GM19467 (cell line): ENCODE measurements at regions not wholly inside any gene's neighbourhood (a gene's known extent, or its start where the extent isn't known, plus 50 kb on each side); places are given as distances from the start of the nearest gene placed in this dataset.

ENCODE experiments used
- ATAC-seq: cut with Tn5 transposase; IDR thresholded peaks from one replicate; pipeline ENCODE4 v1.9.1; 2021; ENCODE audit warnings: mild to moderate bottlenecking, moderate library complexity; ENCODE audit not compliant: unreplicated experiment

DNA sequence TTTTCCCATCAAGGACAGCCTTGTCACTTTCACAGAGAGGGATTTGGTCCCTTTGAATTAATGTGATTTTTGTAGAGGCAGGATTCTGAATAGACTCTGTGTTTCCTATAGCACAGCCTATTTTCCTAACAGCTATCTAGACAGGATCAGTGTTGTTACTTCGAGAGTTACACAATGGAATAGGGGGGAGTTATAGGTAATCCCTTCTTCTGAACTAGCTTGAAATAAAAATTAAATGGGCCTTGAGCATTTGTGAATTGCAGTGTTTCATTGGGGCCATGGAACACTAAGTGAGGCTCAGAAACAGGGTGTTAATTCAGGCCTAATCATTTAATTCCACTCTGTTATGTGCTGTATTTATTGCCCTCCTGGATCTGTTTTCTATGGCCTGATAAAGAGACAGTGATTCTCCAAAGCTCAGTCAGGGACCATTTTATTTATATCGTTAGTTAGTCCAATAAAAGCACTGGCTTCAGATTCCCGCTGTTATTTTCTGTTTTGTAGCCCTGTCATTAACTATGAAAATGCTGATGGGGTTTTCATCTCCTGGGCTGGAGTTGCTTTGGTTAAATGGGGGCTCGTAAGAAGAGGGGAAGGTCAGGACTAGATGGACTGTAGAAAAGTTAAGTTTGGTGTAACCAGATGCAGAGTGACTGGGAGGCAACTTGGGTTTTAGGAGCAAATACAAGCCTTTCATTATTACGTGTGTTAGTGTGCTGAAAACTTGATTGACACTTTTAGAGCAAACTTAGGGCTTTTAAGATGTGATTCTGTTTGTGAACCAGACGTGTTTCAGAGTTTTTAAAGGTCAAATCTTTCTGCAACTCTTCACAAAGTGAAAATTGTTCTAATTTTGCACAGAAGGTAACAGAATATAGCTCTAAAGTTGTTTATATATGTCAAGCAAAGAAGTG lies 461.0 kb upstream of the HNRNPA3 start:
- no peak for ATAC-seq

DNA sequence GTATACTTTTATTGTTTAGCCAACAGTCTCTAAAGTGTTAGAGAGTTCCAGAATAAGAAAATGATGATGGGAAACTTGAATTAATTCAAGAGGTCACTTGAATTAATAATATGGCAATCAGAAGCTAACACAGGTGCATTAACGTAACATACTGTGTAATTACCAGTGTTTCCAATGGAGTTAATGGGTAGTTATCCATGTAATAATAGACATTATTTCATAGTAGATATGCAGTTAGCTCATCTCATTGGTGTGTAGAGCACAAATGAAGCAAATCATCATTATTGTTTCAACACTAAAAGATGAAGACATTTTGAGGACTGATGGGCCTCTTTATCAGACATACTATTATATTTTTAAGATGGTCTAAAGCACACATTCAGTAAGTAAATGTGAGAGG lies 460.3 kb upstream of the HNRNPA3 start:
- ATAC-seq: no peak

GRCh38 chr2:176753205-176753604 lies 459.4 kb upstream of the HNRNPA3 start:
- ATAC-seq: no peak

- ATAC-seq: no peak
These were observed 458.7 kb upstream of the HNRNPA3 start for GRCh38 chr2:176753752-176754474.

- ATAC-seq: no peak
These were observed 457.0 kb upstream of the HNRNPA3 start for GRCh38 chr2:176755537-176756135.

DNA sequence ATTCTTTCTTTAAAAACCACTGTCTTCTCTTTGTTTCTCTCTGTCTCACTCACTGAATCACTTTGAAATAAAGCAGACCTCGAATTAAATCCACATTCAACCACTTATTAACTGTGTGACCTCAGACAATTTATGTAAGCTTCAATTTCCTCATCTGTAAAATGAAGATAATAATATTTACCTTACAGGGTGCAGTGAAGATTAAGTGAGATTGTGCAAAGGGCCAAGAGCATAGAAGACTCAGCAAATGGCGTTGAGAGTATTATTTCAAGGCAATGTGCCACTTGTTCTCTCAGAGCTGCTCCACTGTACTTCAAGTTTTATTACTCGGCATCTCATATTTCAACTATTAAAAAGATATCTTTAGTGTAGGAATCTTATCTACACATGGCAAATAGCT lies 454.2 kb upstream of the HNRNPA3 start:
- no peak for ATAC-seq

GRCh38 chr2:176760439-176760838 lies 452.2 kb upstream of the HNRNPA3 start:
- ATAC-seq: no peak

- ATAC-seq: no peak
These were observed 449.5 kb upstream of the HNRNPA3 start for GRCh38 chr2:176763130-176763529.

- peak; percentile 64 for ATAC-seq
These were observed 448.7 kb upstream of the HNRNPA3 start for GRCh38 chr2:176763851-176764404.

- no peak for ATAC-seq
These were observed 447.7 kb upstream of the HNRNPA3 start for GRCh38 chr2:176764921-176765320.

- ATAC-seq: no peak
These were observed 446.6 kb upstream of the HNRNPA3 start for GRCh38 chr2:176766005-176766404.

DNA sequence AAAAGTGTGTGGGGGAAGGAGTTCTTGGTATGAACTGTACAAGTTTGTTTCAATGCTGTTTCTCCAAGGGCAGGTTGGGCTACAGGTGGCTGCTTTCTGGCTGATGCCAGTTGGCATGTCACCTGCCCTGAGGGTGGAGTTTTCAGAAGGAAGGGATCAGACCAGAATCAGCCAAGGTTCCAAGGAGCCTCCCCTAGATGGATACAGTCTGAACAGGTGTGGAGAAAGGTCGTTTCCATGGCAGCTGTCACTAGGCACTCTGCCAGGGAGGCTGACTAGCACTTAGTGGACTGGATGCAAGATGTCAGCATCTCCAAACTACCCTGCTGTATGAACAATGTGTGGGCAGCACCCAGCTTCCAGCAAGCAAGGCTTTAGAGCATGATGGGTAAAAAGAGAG lies 444.4 kb upstream of the HNRNPA3 start:
- ATAC-seq: no peak

DNA sequence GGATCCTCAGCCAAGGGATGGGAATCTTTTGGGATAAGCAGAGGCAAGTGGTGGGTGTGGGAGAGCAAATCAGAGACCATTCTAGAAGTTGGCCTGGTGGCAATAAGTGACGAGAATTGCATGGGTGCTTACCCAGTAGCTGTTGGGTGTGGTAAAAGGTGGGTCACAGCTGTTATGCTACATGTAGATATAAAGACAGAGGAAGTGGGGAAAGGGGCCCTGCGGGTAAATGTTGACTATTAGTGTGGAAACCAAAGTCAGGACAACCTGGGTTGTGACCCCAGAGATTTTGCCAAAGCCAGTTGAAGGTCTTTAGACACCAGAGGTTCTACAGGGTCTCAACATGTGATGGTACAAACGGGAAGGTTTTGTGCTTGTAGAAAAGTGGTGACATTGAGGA lies 443.6 kb upstream of the HNRNPA3 start:
- ATAC-seq: no peak

- ATAC-seq: no peak
These were observed 442.9 kb upstream of the HNRNPA3 start for GRCh38 chr2:176769499-176770370.

- no peak for ATAC-seq
These were observed 439.8 kb upstream of the HNRNPA3 start for GRCh38 chr2:176772816-176773215.

GRCh38 chr2:176774766-176775451 lies 437.7 kb upstream of the HNRNPA3 start:
- ATAC-seq: no peak

- no peak for ATAC-seq
These were observed 435.3 kb upstream of the HNRNPA3 start for GRCh38 chr2:176777262-176777661.

DNA sequence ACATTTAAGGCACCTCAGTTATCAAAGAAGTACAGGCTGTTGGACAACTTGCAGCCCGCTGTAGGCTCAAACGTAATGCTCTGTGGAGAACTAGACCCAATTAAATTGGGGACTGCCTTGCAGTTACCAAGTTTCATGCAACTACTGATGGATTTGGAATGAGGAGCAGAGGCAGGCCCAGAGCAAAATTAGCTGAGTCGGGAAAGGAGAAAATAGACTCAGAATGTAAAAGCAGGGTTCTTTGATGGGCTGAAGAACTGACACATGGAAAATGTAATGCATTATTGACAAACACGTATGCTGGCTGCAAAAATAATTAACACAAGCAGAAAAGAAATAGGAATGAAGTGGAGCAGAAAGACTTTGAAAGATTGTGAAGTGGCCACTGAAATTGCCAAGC lies 432.7 kb upstream of the HNRNPA3 start:
- ATAC-seq: no peak

DNA sequence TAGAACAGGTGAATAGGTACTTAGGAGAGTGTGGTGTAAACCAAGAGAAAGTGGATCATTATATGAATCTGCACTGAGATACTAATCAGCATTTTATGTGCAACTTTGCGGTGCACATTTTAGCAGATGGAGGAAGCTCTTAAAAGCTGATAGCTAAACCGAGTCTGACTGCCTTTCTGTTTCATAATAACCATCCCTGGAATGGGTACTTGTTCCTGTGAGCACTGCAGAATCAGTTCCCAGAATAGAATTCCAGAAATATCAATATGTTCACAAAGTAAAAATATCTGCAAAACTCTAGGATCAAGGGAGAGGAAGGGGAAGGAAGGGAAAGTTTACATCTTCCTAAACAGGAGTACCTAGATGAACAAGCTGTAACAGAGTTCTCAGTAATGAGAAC lies 432.2 kb upstream of the HNRNPA3 start:
- no peak for ATAC-seq
